Activated CD4-positive, alpha-beta T cell treated with anti-CD3 and anti-CD28 coated beads for 48 hours (primary cell): ENCODE measurements at regions not wholly inside any gene's neighbourhood (a gene's known extent, or its start where the extent isn't known, plus 50 kb on each side); places are given as distances from the start of the nearest gene placed in this dataset.

ENCODE experiments used
- DNase-seq: peaks from one replicate; pipeline ENCODE4 v3.0.0-alpha.2; 2020

GRCh38 chr10:56715262-56715661 is 354.2 kb upstream of the ZWINT start:
- no peak for DNase-seq

- no peak for DNase-seq
These were observed 337.4 kb upstream of the ZWINT start for GRCh38 chr10:56698506-56698905.

DNA sequence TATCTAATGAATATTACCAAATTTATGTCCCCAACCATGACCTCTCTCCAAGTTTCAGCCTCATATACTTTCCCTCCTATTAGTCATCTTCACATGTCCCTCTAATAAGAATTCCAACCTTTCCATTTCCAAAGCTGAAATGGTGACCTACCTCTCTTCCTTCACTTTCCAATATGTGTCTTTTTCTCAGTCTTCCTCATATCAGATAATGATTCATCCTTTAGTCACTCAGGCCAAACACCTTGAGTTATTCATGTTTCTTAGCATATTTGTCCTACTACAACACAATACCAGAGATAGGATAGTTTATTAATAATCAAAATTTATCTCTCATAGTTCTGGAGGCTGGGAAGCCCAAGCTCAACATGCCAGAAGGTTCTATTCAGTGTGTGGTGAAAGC is 318.5 kb upstream of the ZWINT start:
- no peak for DNase-seq

- no peak for DNase-seq
These were observed 301.8 kb upstream of the ZWINT start for GRCh38 chr10:56662765-56663447.

DNA sequence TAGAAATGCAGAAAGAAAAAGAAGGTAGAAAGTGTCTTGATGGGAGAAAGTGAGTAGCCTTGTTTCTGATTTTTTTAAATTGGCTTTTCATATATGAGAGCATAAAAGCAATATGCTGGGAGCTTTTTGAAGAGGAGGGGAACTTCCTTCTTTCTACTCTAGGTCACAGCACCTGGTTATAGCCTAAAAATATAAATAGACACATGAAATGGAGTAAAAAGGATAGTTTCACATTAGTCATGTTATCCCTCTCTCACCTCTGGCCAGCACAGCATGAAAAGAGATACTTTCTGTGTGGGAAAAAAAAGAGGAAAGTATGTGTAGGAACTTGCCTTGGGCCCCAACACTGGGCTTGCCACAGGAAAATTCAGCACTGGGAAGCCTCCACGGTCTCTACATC is 292.2 kb upstream of the ZWINT start:
- no peak for DNase-seq

GRCh38 chr10:56646329-56647111 is 285.5 kb upstream of the ZWINT start:
- no peak for DNase-seq

GRCh38 chr10:56633876-56634452 is 272.9 kb upstream of the ZWINT start:
- DNase-seq: no peak

DNA sequence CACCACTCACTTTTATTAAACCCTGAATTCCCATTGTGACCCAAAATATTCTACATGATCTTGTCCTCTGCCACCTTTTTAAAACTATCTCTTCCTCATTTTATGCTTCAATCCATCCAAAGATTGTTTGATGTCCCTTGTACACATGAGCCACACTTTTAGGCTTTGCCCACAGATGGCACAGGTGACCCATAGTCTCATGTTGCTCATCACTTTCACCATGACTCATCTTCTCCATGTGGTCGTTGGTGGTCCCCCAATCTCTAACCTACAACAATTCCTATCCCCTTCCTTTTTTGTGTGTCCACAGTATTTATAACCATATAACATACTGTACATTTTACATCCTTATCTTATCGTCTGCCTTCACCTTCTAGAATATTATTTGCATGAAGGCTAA is 271.5 kb upstream of the ZWINT start:
- no peak for DNase-seq

- no peak for DNase-seq
These were observed 263.0 kb upstream of the ZWINT start for GRCh38 chr10:56624082-56624481.

DNA sequence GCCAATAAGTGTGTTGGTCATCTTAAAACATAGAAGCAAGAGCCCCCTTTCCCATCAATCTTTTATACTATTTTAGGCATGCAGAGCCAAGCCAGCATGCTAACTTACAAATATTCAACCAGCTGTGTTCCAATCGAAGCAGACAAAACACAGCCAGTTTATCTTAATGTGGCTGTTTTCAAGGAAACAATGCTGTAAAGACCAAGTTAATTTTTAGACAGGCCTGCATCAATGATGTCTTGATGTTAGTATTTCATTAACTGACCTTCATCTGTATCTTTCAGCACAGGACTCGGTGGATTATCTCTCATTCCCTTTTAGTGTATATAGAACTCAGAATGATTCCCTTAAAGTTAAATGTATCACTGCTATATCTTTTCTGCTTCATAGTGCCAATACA is 262.0 kb upstream of the ZWINT start:
- no peak for DNase-seq

DNA sequence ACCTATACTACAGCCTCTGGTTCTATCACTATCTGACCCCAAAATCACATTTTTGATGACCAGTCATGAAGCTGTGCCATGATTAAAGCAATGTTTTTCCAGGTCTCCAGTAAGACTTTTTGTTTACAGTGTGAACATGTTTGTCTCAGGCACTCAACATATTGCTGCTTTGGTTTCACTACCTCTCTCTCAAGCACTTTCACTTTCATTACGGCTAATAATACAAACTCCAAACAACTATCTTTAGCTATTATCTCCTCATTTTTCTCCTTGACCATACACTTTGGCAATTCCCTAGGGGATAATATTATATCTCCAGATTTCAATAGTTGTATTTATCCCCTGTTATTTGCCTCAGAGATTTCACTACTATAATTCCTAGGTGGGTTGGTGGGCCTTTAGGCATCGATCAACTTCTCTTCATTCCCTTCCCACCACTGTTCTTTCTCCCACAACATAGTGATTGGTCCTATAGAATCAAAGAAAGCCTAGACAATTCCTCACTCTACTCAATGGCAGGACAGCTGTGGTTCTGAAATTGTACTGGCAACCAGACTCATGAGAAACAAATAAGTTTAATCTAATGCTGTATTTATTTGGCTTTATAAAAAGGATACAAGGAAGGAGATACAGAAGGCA is 261.4 kb upstream of the ZWINT start:
- no peak for DNase-seq

DNA sequence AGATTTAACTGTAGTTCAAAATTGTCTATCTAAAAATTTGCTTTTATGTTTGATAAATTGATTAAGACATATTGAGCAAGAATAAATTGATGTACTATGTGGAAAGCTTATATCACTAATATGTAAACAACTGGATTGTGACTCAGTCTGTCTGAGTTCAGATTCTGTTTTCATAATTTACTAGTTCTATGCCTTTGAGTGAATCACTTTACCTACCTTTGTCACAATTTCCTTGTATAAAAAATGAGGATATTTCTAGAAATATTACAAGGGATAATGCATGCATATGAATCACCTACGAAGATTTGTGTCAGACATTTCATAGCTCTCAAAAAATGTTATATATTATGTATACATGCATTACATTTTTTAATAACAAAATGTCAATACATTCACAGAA is 245.1 kb upstream of the ZWINT start:
- DNase-seq: no peak

GRCh38 chr10:56605051-56605450 is 244.0 kb upstream of the ZWINT start:
- no peak for DNase-seq

- DNase-seq: no peak
These were observed 243.6 kb upstream of the ZWINT start for GRCh38 chr10:56604624-56605023.

GRCh38 chr10:56599201-56599600 is 238.1 kb upstream of the ZWINT start:
- no peak for DNase-seq

GRCh38 chr10:56596257-56596656 is 235.2 kb upstream of the ZWINT start:
- DNase-seq: no peak

GRCh38 chr10:56593120-56593519 is 232.1 kb upstream of the ZWINT start:
- no peak for DNase-seq

DNA sequence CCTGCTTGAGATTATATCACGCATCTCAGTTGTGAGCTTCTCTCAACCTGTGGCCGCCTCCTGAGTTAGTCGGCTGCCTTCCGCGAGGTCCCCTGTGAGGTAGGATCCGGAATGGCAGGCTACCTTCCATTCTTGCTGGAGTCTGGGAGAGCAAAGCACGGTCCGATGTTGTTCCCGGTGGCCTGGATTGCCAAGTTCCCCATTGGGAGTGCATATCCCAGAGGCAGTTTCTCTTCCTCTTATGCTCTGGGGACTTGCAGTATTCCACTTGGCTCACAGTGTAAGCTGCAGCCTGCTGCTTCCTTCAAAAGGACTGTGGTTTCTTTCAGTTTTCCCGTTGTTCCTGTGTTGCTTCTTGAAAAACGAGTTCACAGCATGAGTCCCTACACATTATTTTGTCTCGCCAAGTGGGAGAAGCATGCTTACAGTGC is 225.4 kb upstream of the ZWINT start:
- no peak for DNase-seq

DNA sequence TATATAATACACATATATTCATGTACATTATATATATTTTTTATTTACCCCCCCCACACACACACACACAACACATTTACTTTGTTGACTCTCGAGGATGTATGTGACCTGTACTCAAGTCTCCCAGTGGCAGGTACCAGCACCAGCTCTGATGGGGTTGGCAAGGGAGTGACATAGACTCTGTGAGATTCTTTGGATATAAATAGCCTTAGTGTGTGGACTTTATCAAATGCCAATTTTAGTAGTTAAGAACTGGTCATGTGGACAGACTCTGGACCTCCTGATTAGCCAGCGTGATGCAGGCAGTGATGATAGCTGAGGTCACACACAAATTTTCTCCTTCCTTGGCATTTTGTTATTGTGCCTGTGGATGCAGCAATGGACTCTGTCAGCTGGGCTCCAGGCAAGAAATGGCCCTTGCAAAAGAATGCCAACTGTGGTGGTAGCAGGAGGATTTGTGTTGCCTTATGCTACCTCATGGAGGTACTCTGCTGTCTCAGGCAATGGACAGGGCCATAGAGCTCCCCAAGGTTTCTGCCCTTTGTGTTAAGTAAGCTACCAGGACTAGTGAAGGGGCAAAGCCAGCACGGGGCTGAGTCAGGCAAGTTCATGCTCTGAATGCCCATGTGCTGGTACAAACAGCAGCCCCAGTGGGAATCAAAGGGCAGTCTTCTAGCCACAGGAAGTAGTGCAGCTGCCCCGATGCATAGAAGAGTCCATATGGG is 224.6 kb upstream of the ZWINT start:
- no peak for DNase-seq

GRCh38 chr10:56583316-56583715 is 222.3 kb upstream of the ZWINT start:
- DNase-seq: no peak

GRCh38 chr10:56567580-56567979 is 206.5 kb upstream of the ZWINT start:
- no peak for DNase-seq

DNA sequence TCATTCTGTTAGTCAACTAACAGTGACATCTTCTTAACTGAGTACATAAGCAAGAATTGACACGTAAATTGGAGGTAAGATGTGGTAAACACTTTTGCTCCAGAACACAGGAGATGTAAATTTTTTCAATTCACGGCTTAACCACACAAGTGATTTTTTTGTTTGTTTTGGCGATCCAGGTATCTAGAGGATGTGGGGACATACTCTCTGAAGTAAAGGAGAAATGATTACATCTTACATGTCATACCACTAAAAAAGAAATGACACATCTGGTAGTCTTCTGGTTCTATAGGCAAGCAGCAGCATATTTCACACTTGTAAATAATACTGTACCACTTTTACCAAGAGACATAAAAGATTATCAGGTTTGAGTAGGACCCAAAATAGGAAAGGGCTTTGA is 200.3 kb upstream of the ZWINT start:
- DNase-seq: no peak

- DNase-seq: no peak
These were observed 190.0 kb upstream of the ZWINT start for GRCh38 chr10:56551037-56551436.
